ENCODE measurements at regions not wholly inside any gene's neighbourhood (a gene's known extent, or its start where the extent isn't known, plus 50 kb on each side); places are given as distances from the start of the nearest gene placed in this dataset.
"Not testable (repeated sequence)": the region's sequence is repeated elsewhere in the genome, so short reads cannot be mapped to it uniquely, and the experiment has no call there.

DNA sequence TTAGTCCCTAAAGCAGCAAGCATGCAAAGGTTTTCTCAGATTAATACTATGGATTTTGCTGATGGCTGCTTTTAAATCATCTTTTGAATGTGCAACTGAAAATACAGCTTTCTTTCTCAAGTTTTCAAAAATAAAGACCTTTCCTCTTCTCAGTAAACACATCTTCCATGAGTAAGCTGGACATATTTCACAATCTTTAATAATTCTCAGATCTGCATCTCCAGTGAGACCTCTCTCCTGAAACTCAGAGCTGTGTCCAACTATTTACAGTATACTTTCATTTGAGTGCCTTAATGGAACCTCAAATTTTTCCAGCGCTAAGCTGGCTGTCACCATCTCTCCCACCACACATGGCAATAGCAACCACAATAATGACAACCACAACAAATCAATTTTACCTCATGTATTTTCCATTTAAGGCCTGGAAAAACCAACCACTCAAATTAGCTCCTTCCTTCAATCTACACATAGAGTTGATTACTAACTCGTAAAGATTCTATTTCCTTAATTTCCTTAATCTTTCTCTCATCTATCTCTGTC, 192.4 kb upstream of the RPL34 start:
- no peak for TF ChIP-seq POLR2A (IDR thresholded peaks at IDR 0.05; ENCODE audit: low read depth, low read length)
- no peak for DNase-seq (ENCODE audit: insufficient read length, low spot score)

GRCh38 chr4:108426493-108426892, 193.9 kb upstream of the RPL34 start:
- no peak for TF ChIP-seq POLR2A (IDR thresholded peaks at IDR 0.05; ENCODE audit: low read depth, low read length)
- FAIRE-seq (no peak), DNase-seq (ENCODE audit: insufficient read length, low spot score) (no peak)

More for the DNA sequence above, 192.4 kb upstream of the RPL34 start:
- FAIRE-seq: no peak

- no peak for TF ChIP-seq POLR2A (IDR thresholded peaks at IDR 0.05; ENCODE audit: low read depth, low read length)
- FAIRE-seq (no peak), DNase-seq (ENCODE audit: insufficient read length, low spot score) (peak; percentile 25)
These were observed 194.4 kb upstream of the RPL34 start for GRCh38 chr4:108425988-108426387.

- no peak for TF ChIP-seq POLR2A (IDR thresholded peaks at IDR 0.05; ENCODE audit: low read depth, low read length)
- DNase-seq (ENCODE audit: insufficient read length, low spot score) (peak; percentile 19), FAIRE-seq (no peak)
These were observed 202.5 kb upstream of the RPL34 start for GRCh38 chr4:108417923-108418322.

- FAIRE-seq (no peak), DNase-seq (ENCODE audit: insufficient read length, low spot score) (no peak)
- TF ChIP-seq POLR2A (IDR thresholded peaks at IDR 0.05; ENCODE audit: low read depth, low read length): no peak
These were observed 203.5 kb upstream of the RPL34 start for GRCh38 chr4:108416831-108417230.

DNA sequence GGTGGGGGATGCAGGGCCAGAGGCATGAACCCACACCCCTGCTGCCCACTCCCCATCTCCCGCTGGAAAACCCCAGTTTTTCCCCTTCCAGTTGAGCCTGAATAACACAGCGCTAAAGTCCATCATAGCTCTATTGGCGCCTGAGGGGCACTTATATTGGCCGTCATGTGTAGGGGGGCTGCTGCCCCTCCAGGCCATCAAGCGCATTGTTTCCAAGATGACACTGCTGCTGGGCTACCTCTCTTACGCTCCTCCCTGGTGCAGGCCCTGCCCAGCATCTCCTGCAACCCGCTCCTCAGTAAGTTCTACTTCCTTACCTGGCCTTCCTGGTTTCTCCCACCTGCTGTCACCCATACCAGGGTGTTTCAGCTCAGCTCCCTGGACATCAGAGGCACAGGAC, 205.0 kb upstream of the RPL34 start:
- no peak for FAIRE-seq
- no peak for TF ChIP-seq POLR2A (IDR thresholded peaks at IDR 0.05; ENCODE audit: low read depth, low read length)
- no peak for DNase-seq (ENCODE audit: insufficient read length, low spot score)

- DNase-seq (ENCODE audit: insufficient read length, low spot score) (no peak), FAIRE-seq (no peak)
- TF ChIP-seq POLR2A (IDR thresholded peaks at IDR 0.05; ENCODE audit: low read depth, low read length): no peak
These were observed 208.5 kb upstream of the RPL34 start for GRCh38 chr4:108411836-108412235.

- DNase-seq (ENCODE audit: insufficient read length, low spot score): not testable (repeated sequence)
These were observed 210.7 kb upstream of the RPL34 start for GRCh38 chr4:108409691-108410090.

DNA sequence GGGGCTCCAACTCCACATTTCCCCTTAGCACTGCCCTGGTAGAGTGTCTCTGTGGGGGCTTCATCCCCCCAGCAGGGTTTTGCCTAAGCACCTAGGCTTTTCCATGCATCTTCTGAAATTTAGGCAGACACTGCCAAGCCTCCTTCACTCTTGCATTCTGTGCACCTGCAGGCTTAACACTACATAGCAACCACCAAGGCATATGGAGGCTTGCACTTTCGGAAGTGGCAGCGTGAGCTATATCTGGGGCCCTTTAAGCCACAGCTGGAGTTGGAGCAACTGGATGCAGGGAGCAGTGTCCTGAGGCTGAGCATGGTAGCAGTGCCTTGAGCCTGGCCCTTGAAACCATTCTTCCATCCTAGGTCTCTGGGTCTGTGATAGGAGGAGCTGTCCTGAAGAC, 214.8 kb upstream of the RPL34 start:
- DNase-seq (ENCODE audit: insufficient read length, low spot score): no peak
- TF ChIP-seq POLR2A (IDR thresholded peaks at IDR 0.05; ENCODE audit: low read depth, low read length): no peak
- no peak for FAIRE-seq

More at GRCh38 chr4:108409691-108410090, 210.7 kb upstream of the RPL34 start:
- not testable (repeated sequence) for FAIRE-seq

GRCh38 chr4:108400309-108400708, 220.1 kb upstream of the RPL34 start:
- FAIRE-seq (no peak), DNase-seq (ENCODE audit: insufficient read length, low spot score) (no peak)
- no peak for TF ChIP-seq POLR2A (IDR thresholded peaks at IDR 0.05; ENCODE audit: low read depth, low read length)

GRCh38 chr4:108399610-108400265, 220.6 kb upstream of the RPL34 start:
- no peak for TF ChIP-seq POLR2A (IDR thresholded peaks at IDR 0.05; ENCODE audit: low read depth, low read length)
- FAIRE-seq (no peak), DNase-seq (ENCODE audit: insufficient read length, low spot score) (no peak)

GRCh38 chr4:108398836-108399235, 221.5 kb upstream of the RPL34 start:
- FAIRE-seq (no peak), DNase-seq (ENCODE audit: insufficient read length, low spot score) (no peak)
- TF ChIP-seq POLR2A (IDR thresholded peaks at IDR 0.05; ENCODE audit: low read depth, low read length): no peak

GRCh38 chr4:108398316-108398715, 222.1 kb upstream of the RPL34 start:
- no peak for DNase-seq (ENCODE audit: insufficient read length, low spot score)
- FAIRE-seq: no peak
- TF ChIP-seq POLR2A (IDR thresholded peaks at IDR 0.05; ENCODE audit: low read depth, low read length): no peak

GRCh38 chr4:108397850-108398249, 222.5 kb upstream of the RPL34 start:
- DNase-seq (ENCODE audit: insufficient read length, low spot score) (no peak), FAIRE-seq (no peak)
- no peak for TF ChIP-seq POLR2A (IDR thresholded peaks at IDR 0.05; ENCODE audit: low read depth, low read length)

GRCh38 chr4:108396900-108397497, 223.4 kb upstream of the RPL34 start:
- TF ChIP-seq POLR2A (IDR thresholded peaks at IDR 0.05; ENCODE audit: low read depth, low read length): no peak
- DNase-seq (ENCODE audit: insufficient read length, low spot score) (no peak), FAIRE-seq (no peak)

All from H54 (cell line).